HG03571 (cell line): ENCODE measurements at regions not wholly inside any gene's neighbourhood (a gene's known extent, or its start where the extent isn't known, plus 50 kb on each side); places are given as distances from the start of the nearest gene placed in this dataset.

ENCODE experiments used
- ATAC-seq: cut with Tn5 transposase; IDR thresholded peaks from one replicate; pipeline ENCODE4 v1.9.1; 2021; ENCODE audit not compliant: unreplicated experiment

DNA sequence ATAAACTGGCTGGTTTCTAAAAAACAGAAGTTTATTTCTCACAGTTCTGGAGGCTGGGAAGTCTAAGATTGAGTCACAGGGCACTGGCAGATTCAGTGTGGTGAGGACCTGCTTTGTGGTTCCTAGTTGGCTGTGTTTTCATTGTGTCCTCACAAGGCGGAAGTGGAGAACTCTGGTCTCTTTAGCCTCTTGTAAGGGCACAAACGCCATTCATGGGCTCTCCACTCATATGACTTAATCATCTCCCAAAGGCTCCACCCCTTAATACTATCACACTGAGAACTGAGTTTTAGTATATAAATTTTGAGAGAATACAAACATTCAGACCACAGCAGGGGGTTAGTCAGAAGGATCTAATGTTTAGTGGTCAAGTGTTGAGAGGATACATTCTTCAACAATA, 208.2 kb downstream of the SEC61B start:
- ATAC-seq: no peak

GRCh38 chr9:99431103-99431502, 209.0 kb downstream of the SEC61B start:
- ATAC-seq: no peak

DNA sequence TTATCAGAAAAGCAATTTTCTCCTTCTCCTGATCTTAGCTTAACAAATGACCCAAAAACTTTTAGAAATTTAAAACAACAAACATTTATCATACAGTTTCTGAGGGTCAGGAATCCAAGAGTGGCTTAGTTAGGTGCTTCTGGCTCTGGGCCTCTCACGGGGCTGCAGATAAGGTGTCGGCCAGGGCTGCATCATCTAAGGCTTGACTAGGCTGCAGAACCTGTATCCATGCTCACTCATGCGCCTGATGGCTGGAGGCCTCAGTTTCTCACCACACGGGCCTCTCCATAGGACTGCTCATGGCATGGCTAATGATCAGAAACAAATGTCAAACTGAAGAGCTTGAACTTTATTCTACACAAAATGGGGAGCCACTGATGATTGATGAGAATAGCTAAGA, 210.0 kb downstream of the SEC61B start:
- ATAC-seq: no peak

DNA sequence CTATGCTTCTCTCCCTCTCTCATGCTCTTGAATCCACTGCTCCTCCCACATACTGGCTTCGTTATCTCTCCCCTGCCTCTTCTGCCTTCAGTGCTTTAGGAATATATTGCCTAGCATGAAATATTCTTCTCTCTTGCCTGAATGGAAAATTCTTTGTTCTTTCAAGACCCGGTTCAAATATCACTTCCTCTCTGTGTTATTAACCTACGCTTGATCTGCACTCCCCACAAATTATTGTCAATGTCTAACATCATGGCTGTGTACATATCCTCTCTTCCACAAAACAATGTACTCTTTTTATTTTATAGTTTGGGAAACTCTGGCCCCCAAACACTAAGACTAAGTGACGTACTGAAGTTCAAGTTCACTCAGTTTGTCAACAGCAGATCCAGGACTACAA, 211.0 kb downstream of the SEC61B start:
- ATAC-seq: no peak

GRCh38 chr9:99433555-99433954, 211.5 kb downstream of the SEC61B start:
- ATAC-seq: peak; percentile 98

DNA sequence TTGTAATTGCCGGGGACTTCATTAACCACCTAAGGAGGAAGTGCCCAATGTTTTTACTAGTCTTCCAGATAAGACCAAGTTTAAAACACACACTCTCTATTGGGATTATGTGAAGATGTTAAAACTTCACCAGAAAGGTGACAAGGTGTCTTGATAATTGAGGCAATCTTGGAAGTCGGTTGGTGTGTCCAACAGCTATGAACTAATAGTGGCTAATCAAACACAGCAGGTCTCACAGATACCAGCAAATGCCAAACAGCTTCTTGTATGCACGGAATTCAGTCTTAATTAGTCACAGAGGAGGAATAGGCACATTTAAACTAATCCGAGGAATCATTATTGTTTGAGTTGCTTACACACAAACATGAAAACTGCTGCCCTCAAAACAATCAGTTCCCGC, 214.5 kb downstream of the SEC61B start:
- ATAC-seq: no peak

DNA sequence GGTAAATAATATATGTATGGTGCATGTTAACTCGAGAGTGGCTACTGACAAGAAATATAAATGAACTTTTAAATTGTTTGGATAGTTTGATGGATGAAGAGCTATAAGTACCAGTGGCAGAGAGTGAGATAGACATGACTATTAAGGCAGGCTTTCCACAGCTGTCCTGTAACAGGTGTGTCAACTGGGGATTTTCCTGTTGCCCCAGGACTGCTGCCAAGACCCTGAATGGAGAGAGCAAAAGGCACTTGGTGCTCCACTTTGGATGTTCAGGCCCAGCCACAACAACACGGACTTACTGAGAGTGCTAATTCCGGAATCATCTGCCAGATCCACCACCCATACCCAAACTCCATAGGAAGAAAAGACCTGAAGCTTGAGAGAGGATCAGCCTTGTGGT, 215.1 kb downstream of the SEC61B start:
- no peak for ATAC-seq

- no peak for ATAC-seq
Measured at GRCh38 chr9:99438596-99438995, 216.5 kb downstream of the SEC61B start.

DNA sequence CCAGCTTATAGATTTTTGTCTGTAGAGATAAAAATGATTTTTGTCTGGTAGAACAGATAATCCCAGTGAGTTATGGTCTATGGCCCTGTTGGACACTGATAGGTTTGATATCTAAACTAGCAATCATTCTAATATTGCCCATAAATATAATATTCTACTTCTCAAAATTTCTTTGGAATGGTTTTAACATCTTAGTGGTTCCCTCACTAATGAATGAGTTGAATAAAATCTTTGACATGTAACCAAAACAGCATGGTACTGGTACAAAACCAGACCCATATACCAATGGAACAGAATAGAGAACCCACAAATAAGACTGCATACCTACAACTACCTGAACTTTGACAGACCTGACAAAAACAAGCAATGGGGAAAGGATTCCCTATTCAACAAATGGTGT, 219.7 kb downstream of the SEC61B start:
- no peak for ATAC-seq

DNA sequence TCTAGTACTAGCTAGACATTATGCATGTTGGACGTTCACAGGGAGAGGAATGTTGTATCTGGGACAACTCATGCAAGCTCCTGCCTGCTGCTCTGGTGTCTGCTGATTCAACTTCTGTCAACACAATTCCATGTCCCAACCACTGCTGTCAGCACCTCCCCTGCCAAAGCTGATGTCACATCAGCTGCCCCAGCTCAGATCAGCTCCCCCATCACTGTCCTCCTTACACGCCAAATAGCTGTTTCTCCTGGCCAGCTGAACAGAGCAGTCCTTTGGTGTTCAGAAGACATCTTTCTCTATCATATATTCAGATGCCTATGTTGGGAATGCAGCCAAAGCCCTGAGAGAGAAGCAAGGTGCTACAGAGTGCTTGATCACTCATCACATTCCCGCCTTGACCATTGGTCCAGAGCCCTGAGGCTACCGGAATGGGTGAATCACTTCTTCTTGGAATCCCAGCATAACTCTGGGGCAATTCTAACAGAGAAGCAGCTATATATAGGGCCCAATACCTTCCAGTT, 223.3 kb downstream of the SEC61B start:
- ATAC-seq: no peak

DNA sequence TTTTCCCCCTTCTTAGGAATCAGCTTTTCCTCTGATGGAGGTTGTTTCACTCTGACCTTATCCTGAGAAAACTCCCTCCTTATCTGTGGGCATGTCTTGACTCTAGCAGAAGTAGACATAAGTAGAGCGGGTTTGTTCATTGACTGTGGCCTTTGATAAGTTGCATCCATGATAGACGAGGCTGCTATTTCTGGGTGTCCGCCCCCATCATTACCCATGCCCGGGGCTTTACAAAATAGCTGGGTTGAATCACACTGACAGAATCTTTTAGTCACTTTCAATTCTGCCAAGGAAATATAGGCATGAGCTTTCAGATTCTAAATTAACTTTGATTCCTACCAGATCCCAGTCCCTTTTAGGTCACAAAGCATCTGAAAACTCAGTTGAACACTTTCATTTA, 223.8 kb downstream of the SEC61B start:
- ATAC-seq: no peak

- no peak for ATAC-seq
Measured at GRCh38 chr9:99447951-99448350, 225.9 kb downstream of the SEC61B start.

GRCh38 chr9:99449726-99450125, 227.6 kb downstream of the SEC61B start:
- no peak for ATAC-seq

GRCh38 chr9:99451112-99451606, 229.1 kb downstream of the SEC61B start:
- ATAC-seq: no peak

DNA sequence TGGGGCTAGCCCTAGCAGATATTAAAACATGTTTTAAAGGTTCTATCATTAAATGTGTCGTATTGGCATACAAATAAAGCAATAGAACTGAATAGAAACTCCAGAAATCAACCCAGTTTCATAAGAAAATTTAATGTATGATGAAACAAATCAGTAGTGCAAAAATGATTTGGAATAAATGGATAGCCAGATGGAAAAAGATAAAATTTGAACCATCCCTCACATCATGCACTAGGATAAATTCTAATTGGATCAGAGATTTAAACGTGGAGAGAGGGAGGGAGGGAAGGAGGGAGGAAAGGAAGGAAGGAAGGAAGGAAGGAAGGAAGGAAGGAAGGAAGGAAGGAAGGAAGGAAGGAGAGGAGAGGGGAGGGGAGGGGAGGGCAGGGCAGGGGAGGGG, 235.3 kb downstream of the SEC61B start:
- ATAC-seq: no peak

DNA sequence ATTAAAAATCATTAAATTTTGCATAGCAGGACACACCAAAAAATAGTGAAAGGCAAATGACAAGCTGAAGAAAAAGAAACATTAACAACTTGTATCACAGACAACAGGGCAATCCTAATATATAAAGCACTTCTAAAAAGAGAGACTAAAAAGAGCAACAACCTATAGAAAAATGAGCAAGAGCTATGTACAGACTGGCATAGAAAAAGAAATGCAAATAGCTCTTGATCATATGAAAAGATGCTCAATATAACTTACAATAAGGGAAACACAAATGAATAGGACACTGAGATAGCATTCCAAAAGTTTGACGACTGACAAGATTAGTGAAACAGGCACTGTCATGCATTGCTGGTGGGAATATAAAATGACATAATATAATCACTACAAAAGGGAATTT, 235.9 kb downstream of the SEC61B start:
- no peak for ATAC-seq

- no peak for ATAC-seq
Measured at GRCh38 chr9:99459919-99460318, 237.8 kb downstream of the SEC61B start.

DNA sequence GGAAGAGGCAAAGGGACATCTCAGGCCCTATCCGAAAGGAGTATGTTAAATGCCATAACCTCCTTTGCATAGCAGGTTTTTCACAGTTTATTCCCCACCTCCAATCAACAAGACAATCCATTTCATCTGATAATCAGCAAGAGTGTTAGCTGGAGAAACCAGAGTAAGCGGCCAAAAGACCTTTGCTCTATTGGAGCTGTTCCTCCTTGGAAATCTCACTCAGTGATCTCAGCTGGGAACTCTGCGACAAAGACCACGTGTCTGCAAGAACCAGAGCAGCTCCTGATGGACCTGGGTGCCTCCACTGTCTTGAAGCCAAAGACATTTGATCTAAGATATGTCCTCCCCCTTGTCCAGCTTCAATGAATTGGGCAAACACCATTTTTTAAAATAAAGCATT, 241.0 kb downstream of the SEC61B start:
- no peak for ATAC-seq

GRCh38 chr9:99464568-99464967, 242.5 kb downstream of the SEC61B start:
- ATAC-seq: no peak

DNA sequence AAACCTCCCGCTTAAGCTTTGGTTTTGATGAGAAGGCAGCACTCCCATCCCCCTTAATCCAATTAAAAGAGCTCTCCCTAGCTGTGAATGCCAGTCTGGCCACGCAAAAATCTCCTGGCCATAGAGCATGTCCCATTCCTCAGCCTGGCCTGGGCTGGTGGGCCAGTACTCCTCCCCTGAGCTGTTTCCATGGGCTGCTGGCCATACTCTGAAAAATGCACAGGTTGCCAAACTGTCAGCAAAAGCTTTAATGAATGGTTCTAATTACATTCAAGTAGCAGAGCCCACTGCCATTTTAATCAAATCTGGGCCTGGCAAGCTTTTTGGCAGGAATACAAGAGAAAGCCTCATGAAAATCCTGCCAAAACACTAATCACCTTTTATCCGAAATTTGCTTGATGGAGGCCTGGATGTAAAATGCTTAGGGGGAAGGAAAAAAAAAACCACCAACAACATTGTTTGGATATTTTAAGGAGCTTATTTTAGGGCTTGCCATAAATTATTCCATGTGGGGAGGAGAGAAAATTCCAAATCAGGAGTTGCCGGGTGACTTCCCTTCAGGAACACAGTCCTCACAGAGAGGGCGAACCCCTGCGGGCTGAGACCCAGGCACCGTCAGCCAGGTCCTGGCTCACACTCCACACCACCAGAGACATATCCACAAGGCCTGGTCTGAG, 243.3 kb downstream of the SEC61B start:
- ATAC-seq: no peak

GRCh38 chr9:99466104-99466503, 244.0 kb downstream of the SEC61B start:
- no peak for ATAC-seq

GRCh38 chr9:99466781-99467180, 244.7 kb downstream of the SEC61B start:
- ATAC-seq: no peak

DNA sequence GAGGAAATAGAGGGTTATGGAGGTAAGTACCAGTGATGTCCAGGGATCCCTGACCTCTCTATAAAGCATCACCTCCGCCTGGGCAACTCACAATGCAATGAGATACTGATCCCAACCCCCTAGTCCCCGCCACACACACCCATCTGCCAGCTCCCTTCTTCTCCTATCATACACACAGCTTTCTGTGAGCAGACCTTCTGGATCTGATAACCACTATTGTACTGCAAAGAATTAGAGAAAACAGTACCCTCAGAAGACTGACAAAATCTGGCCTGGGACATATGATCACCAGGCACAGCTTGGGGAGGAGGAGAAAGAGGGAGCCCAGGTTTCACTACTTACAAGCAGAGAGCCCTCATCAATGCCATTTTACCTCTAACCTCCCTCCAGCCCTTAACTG, 249.0 kb downstream of the SEC61B start:
- no peak for ATAC-seq
